ENCODE measurements at regions not wholly inside any gene's neighbourhood (a gene's known extent, or its start where the extent isn't known, plus 50 kb on each side); places are given as distances from the start of the nearest gene placed in this dataset.

GRCh38 chr2:220877491-220877890 is 694.6 kb downstream of the EPHA4 start:
- ATAC-seq = no peak
- CTCF ChIA-PET = no interaction called here
- TF ChIP-seq NFE2L1 (CRISPR knock-in tag; IDR thresholded peaks at IDR 0.05) (no peak), ATF6 (CRISPR knock-in tag; IDR thresholded peaks at IDR 0.05) (no peak), GRHL2 (CRISPR knock-in tag; IDR thresholded peaks at IDR 0.05; ENCODE audit: insufficient replicate concordance, severe bottlenecking) (no peak), ZNF219 (CRISPR knock-in tag; IDR thresholded peaks at IDR 0.05; ENCODE audit: borderline replicate concordance) (no peak), HMGXB4 (CRISPR knock-in tag; IDR thresholded peaks at IDR 0.05) (no peak), E2F1 (CRISPR knock-in tag; IDR thresholded peaks at IDR 0.05) (no peak), TEAD1 (CRISPR knock-in tag; IDR thresholded peaks at IDR 0.05) (no peak), NR1H2 (CRISPR knock-in tag; IDR thresholded peaks at IDR 0.05) (no peak), ZBTB43 (CRISPR knock-in tag; IDR thresholded peaks at IDR 0.05) (no peak), PREB (CRISPR knock-in tag; IDR thresholded peaks at IDR 0.05; ENCODE audit: borderline replicate concordance) (no peak), MAX (CRISPR knock-in tag; IDR thresholded peaks at IDR 0.05) (no peak), MXD4 (CRISPR knock-in tag; IDR thresholded peaks at IDR 0.05; ENCODE audit: borderline replicate concordance) (no peak), GTF2I (CRISPR knock-in tag; conservative IDR thresholded peaks at IDR 0.05) (no peak)
- POLR2A ChIA-PET = no interaction called here
- no peak for DNase-seq (ENCODE audit: low spot score)
- Mint-ChIP-seq H3K27me3 (ENCODE audit: low read depth) (no peaks in the 10 kb centered on the region), H3K4me3 (no peak overlapping the region), H3K9me3 (peaks cover 5% of the 10 kb centered on the region), H3K36me3 (no peaks in the 10 kb centered on the region), H3K27ac (no peak overlapping the region), H3K4me1 (no peaks in the 10 kb centered on the region)

GRCh38 chr2:220877897-220878296 is 694.2 kb downstream of the EPHA4 start:
- no peak for ATAC-seq
- Mint-ChIP-seq H3K36me3 (no peaks in the 10 kb centered on the region), H3K4me1 (no peaks in the 10 kb centered on the region), H3K9me3 (peaks cover 5% of the 10 kb centered on the region), H3K27me3 (ENCODE audit: low read depth) (no peaks in the 10 kb centered on the region), H3K27ac (no peak overlapping the region), H3K4me3 (no peak overlapping the region)
- ChIA-PET POLR2A (no interaction called here), CTCF (no interaction called here)
- no peak for DNase-seq (ENCODE audit: low spot score)
- TF ChIP-seq ATF3 (CRISPR knock-in tag; conservative IDR thresholded peaks at IDR 0.05) (no peak), OVOL2 (CRISPR knock-in tag; IDR thresholded peaks at IDR 0.05; ENCODE audit: borderline replicate concordance) (no peak), FOXP1 (CRISPR knock-in tag; IDR thresholded peaks at IDR 0.05; ENCODE audit: borderline replicate concordance) (no peak), PREB (CRISPR knock-in tag; IDR thresholded peaks at IDR 0.05; ENCODE audit: borderline replicate concordance) (no peak), GABPB1 (CRISPR knock-in tag; IDR thresholded peaks at IDR 0.05) (no peak), ZBTB21 (CRISPR knock-in tag; IDR thresholded peaks at IDR 0.05; ENCODE audit: borderline replicate concordance) (no peak), AFF4 (CRISPR knock-in tag; IDR thresholded peaks at IDR 0.05; ENCODE audit: borderline replicate concordance) (no peak), ESRRA (CRISPR knock-in tag; IDR thresholded peaks at IDR 0.05; ENCODE audit: borderline replicate concordance) (no peak)

Data from WTC11 (cell line).